Aorta (tissue), 5 donors: ENCODE measurements at regions not wholly inside any gene's neighbourhood (a gene's known extent, or its start where the extent isn't known, plus 50 kb on each side); places are given as distances from the start of the nearest gene placed in this dataset.

Experiments
- ATAC-seq: fragments of 200-7000 bp; cut with Tn5 transposase; one replicate; pipeline ENCODE4 v1.9.1; 2022; ENCODE audit warnings: moderate library complexity; ENCODE audit not compliant: low FRiP score
- DNase-seq, 2 donors: peaks; one replicate each; pipeline ENCODE4 v3.0.0-alpha.2; 2020
- H3K27ac ChIP-seq, 2 donors: one replicate each; pipeline ENCODE4 v1.5.1; 2013; ENCODE audit warnings: low read length in 2 of 2, mild to moderate bottlenecking in 2 of 2, moderate library complexity in 2 of 2, control low read depth in 1 of 2, inconsistent platforms in 1 of 2, low read depth in 1 of 2
- H3K27me3 ChIP-seq, 2 donors: one replicate each; pipeline ENCODE4 v1.6.1; 2013; ENCODE audit warnings: control low read depth in 1 of 2, low read length in 1 of 2, mild to moderate bottlenecking in 1 of 2, moderate library complexity in 1 of 2; ENCODE audit not compliant: insufficient read depth in 2 of 2, control insufficient read depth in 1 of 2
- H3K36me3 ChIP-seq, 2 donors: one replicate each; pipeline ENCODE4 v1.6.1; 2013; ENCODE audit warnings: control low read depth in 1 of 2, low read length in 1 of 2, mild to moderate bottlenecking in 1 of 2; ENCODE audit not compliant: insufficient read depth in 2 of 2, control insufficient read depth in 1 of 2
- H3K4me1 ChIP-seq, 2 donors: one replicate each; pipeline ENCODE4 v1.6.1; 2013; ENCODE audit warnings: low read length in 2 of 2, control low read depth in 1 of 2, mild to moderate bottlenecking in 1 of 2, moderate library complexity in 1 of 2; ENCODE audit not compliant: insufficient read depth in 2 of 2, control insufficient read depth in 1 of 2
- H3K4me3 ChIP-seq, 2 donors: one replicate each; pipeline ENCODE4 v1.5.1; 2013; ENCODE audit warnings: low read length in 2 of 2, control low read depth in 1 of 2, mild to moderate bottlenecking in 1 of 2
- H3K9me3 ChIP-seq: one replicate; pipeline ENCODE4 v1.6.1; 2013; ENCODE audit warnings: mild to moderate bottlenecking, low read length; ENCODE audit not compliant: control insufficient read depth
- WGBS, 2 donors: extraction: QIAGEN DNeasy Blood & Tissue Kit; methylation state at CpG; one replicate each; pipeline ENCODE4 v1.1.7; 2013; 5-methylcytosine and 5-hydroxymethylcytosine counted together
- intact Hi-C, 2 donors: fragments of 100-400 bp; cut with DNase I; formaldehyde crosslinking; loops; one replicate each; pipeline versions ENCODE4 v1.14.2 to v1.15.0; 2022
- donor health status: healthy with polysubstance abuse.
- donor health status: Bipolar disorder and iron deficiency.
- donor health status: DM: no; HTN: no; CAD: no.
- donor health status: DM: no; HTN: no; CAD: no.
- donor health status: DM: yes; HTN: yes; CAD: no.

DNA sequence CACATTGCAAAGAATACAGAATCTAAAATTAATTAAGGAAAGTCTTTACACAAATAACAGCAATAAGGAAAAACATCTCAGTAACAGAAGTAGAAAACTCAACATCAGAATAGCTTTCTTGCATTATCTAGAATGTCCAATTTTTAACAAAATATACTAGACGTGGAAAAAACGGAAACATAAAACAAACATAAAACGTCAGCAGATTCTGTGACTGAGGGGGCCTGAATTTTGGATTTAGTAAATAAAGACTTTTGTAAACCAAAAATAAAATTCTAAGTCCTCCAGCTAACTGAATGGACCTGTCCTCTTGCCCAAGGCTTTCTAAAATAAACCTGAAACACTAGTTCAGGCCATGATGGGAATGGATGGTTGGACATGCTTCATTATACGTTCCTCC is 773.5 kb upstream of the LRRTM1 start:
- intact Hi-C loops, result no loop called here
- no peaks in the 10 kb centered on the region for H3K9me3 ChIP-seq
- no peaks in the 10 kb centered on the region for H3K36me3 ChIP-seq
- H3K27ac ChIP-seq, result no peak overlapping the region
- H3K4me1 ChIP-seq, result no peaks in the 10 kb centered on the region
- DNase-seq (no peak), ATAC-seq (no peak)
- WGBS, 2 donors, result 51 to 53% methylated on average over 4 of the region's 4 CpGs
- no peaks in the 10 kb centered on the region for H3K27me3 ChIP-seq
- H3K4me3 ChIP-seq, result no peak overlapping the region

DNA sequence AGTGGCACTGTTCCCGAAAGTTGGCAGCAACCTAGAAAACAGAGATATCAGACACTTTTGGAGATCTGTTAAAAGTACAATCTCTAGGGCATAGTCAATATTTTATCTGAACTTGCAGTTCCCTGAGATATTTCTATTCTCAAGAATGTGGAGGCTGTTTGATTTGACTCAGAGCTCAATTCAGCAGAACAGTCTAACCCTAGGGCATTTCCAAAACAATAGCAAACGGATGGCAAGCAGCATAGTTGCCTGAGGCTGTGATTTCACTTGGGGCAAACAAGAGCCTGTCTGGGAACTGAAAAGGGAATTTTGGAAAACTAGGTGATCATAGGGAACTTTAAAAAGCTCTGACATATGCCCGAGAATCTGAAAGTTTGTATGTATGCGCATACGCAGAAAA is 772.8 kb upstream of the LRRTM1 start:
- Histone ChIP-seq H3K27me3 (no peaks in the 10 kb centered on the region), H3K36me3 (no peaks in the 10 kb centered on the region), H3K4me1 (no peaks in the 10 kb centered on the region), H3K27ac (no peak overlapping the region), H3K9me3 (no peaks in the 10 kb centered on the region), H3K4me3 (no peak overlapping the region)
- no peak for DNase-seq
- intact Hi-C loops, result no loop called here
- 49 to 52% methylated on average over 5 of the region's 5 CpGs for whole genome bisulfite sequencing, 2 donors
- no peak for ATAC-seq

DNA sequence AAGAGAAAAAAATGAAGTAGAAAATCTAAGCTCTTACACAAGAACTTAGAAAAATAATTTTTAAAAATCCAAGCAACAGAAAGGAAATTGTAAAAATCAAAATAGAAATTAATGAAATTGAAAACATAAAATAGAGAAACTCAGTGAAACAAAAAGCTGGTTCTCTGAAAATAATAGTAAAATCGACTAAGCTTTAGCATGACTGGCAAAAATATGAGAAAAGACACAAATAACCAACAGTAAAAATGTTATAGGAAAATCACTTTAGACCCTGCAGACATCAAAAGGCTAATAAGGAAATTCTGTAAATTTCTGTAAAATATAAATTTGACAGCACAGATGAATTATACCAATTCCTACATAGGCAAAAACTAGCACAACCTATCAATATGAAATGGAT is 768.9 kb upstream of the LRRTM1 start:
- intact Hi-C loops, result no loop called here
- H3K4me1 ChIP-seq, result no peaks in the 10 kb centered on the region
- H3K9me3 ChIP-seq, result no peaks in the 10 kb centered on the region
- ATAC-seq (no peak), DNase-seq (no peak)
- H3K4me3 ChIP-seq, result no peak overlapping the region
- no peaks in the 10 kb centered on the region for H3K27me3 ChIP-seq
- H3K36me3 ChIP-seq, result no peaks in the 10 kb centered on the region
- no peak overlapping the region for H3K27ac ChIP-seq
- 77 to 88% methylated on average over 1 of the region's 1 CpG for WGBS, 2 donors

DNA sequence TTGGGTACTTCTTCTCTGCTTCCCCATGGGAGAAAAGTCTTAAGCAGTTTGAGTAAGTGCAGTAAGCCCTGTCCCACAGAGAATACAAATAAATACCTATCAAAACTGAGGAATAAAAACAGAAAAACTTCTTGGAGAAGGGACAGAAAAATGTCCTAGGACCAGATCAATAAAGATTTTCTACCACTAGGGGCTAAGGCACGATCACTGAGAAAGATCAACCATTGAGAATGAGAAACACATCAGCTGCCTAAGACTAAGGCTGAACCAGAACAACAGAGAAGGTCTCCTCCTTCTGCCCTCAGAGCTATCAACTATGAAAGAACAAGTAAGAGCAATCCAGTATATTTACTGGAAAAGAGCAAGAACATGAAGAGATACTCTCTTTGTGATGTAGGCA is 763.6 kb upstream of the LRRTM1 start:
- Histone ChIP-seq H3K36me3 (no peaks in the 10 kb centered on the region), H3K4me3 (no peak overlapping the region), H3K27me3 (no peaks in the 10 kb centered on the region), H3K9me3 (peaks cover 2% of the 10 kb centered on the region), H3K27ac (no peak overlapping the region), H3K4me1 (no peaks in the 10 kb centered on the region)
- intact Hi-C loops, result no loop called here
- WGBS, 2 donors, result 45 to 54% methylated on average over 1 of the region's 1 CpG
- DNase-seq, result no peak
- no peak for ATAC-seq

DNA sequence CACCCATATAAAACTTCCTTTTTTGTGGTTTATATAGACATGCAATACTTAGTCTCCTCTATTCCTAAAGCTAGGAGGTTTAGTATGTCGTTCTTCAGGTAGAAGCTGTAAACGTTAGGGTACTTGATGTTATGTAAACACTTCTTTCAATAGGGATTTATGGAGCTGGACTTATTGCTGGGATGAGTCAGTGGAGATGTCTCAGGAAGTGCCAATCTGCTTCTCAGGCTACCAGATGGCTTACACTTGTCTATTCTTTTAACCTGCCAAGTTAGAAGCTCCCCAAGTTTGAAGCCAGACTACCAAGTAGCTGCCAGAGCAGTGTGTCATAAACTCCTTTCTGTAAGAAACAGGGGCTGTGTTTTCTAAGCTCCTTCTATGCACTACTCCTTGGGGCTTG is 756.5 kb upstream of the LRRTM1 start:
- intact Hi-C loops, result no loop called here
- Histone ChIP-seq H3K4me3 (no peak overlapping the region), H3K27me3 (no peaks in the 10 kb centered on the region), H3K9me3 (peaks cover 2% of the 10 kb centered on the region), H3K27ac (no peak overlapping the region), H3K36me3 (no peaks in the 10 kb centered on the region), H3K4me1 (no peaks in the 10 kb centered on the region)
- ATAC-seq (no peak), DNase-seq (no peak)
- 49 to 55% methylated on average over 2 of the region's 2 CpGs for WGBS, 2 donors

DNA sequence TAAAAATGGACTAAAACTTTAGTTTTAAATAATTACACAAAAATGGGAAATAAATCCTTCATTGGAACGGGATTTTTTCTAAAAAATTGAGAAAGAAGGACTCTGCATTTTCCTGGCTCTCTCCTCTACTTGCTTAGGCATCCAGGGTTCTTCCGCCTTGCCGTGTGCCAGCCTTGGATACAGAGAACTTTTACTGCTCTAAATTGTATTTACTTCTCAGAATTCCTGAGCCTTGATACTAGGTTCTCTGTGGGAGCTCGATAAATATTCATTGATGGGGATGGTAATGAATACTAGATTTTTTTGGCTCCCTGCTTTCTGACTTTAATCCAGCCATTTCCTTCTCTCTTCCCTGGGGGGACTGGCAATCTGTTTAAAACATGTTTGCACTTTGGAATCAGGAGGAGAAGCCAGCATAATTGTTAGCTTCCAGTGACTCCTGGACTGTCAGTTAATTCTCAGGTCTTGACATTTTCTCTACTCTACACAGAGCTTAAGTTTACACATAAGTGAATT is 746.1 kb upstream of the LRRTM1 start:
- no peak for ATAC-seq
- no peak overlapping the region for H3K27ac ChIP-seq
- no peak for DNase-seq
- intact Hi-C loops, result no loop called here
- no peaks in the 10 kb centered on the region for H3K36me3 ChIP-seq
- no peak overlapping the region for H3K4me3 ChIP-seq
- 36 to 42% methylated on average over 4 of the region's 4 CpGs for WGBS, 2 donors
- H3K9me3 ChIP-seq, result no peaks in the 10 kb centered on the region
- H3K4me1 ChIP-seq, result no peaks in the 10 kb centered on the region
- no peaks in the 10 kb centered on the region for H3K27me3 ChIP-seq

DNA sequence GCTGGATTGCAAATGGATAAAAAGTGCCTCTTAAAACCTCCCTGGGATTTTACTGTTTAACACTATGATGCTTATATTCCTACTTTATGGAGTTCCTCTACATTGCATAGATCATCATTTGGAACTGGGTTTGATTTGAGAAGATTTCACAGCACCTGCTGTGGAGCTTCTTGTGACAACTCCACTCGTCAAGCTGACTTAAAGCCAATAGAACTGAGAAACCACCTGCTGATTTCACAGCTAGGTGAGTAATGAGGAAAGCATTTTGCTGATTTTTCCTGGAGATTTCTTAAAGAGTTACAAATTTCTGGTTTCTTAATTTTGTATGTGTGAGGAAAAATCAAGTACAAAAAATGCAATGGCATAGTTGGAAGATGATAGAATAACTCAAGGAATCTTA is 739.1 kb upstream of the LRRTM1 start:
- Histone ChIP-seq H3K4me3 (no peak overlapping the region), H3K36me3 (no peaks in the 10 kb centered on the region), H3K4me1 (no peaks in the 10 kb centered on the region), H3K27me3 (no peaks in the 10 kb centered on the region), H3K27ac (no peak overlapping the region), H3K9me3 (no peaks in the 10 kb centered on the region)
- ATAC-seq (no peak), DNase-seq (no peak)
- 11 to 27% methylated on average over 1 of the region's 1 CpG for WGBS, 2 donors
- intact Hi-C loops, result no loop called here

DNA sequence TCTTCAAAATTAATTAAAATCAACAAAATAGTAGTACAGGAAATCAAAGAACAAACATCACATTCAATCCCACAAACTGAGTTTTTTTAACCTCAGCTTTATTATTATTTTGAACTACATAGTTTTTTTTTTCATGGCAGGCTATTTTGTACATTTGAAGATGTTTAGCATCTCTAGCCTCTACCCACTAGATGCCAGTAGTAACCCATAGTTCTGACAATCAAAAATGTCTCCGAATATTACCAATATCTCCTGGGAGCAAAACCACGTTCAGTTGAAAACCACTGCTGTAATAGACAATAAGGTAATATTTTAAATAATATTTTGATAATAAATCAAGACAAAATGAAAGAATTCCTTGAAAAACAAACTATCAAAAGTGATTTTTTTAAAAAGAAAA is 702.6 kb upstream of the LRRTM1 start:
- ATAC-seq (no peak), DNase-seq (no peak)
- intact Hi-C loops, result no loop called here
- H3K27ac ChIP-seq, result no peak overlapping the region
- 70 to 72% methylated on average over 2 of the region's 2 CpGs for WGBS, 2 donors
- no peak overlapping the region for H3K4me3 ChIP-seq
- H3K9me3 ChIP-seq, result no peaks in the 10 kb centered on the region
- no peaks in the 10 kb centered on the region for H3K36me3 ChIP-seq
- H3K27me3 ChIP-seq, result no peaks in the 10 kb centered on the region
- no peaks in the 10 kb centered on the region for H3K4me1 ChIP-seq

DNA sequence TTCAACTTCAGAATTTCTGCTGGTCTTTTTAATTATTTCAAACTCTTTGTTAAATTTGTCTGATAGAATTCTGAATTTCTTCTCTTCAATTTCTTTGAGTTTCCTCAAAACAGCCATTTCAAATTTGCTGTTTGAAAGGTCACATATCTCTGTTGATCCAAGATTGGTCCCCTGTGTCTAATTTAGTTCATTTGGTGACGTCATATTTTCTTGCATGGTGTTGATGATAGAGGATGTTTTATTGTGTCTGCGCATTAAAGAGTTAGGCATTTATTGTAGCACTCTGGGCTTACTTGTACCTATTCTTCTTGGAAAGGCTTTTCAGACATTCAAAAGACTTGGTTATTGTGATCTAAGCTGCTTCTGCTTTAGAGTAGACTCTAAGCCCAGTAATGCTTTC is 698.4 kb upstream of the LRRTM1 start:
- H3K9me3 ChIP-seq, result no peaks in the 10 kb centered on the region
- H3K27me3 ChIP-seq, result no peaks in the 10 kb centered on the region
- H3K4me1 ChIP-seq, result no peaks in the 10 kb centered on the region
- intact Hi-C loops, result no loop called here
- no peaks in the 10 kb centered on the region for H3K36me3 ChIP-seq
- 65 to 75% methylated on average over 2 of the region's 2 CpGs for WGBS, 2 donors
- no peak overlapping the region for H3K4me3 ChIP-seq
- no peak overlapping the region for H3K27ac ChIP-seq
- no peak for DNase-seq
- no peak for ATAC-seq
